Astrocyte (in vitro differentiated cells and primary cell): ENCODE measurements at regions not wholly inside any gene's neighbourhood (a gene's known extent, or its start where the extent isn't known, plus 50 kb on each side); places are given as distances from the start of the nearest gene placed in this dataset.

ENCODE experiments used
- DNase-seq: peaks from one replicate; pipeline ENCODE4 v3.0.0-alpha.2; 2010; ENCODE audit warnings: low read depth
- FAIRE-seq: peaks from 2 replicates; lab custom pipeline; 2011; peaks lifted over from hg19 to GRCh38; lab: Jason Lieb, UNC
- H2AFZ ChIP-seq: 2 replicates; pipeline ENCODE4 v1.6.0; 2012; ENCODE audit warnings: low read depth, low read length, inconsistent platforms
- H3K27ac ChIP-seq: 2 replicates; pipeline ENCODE4 v1.5.1; 2011; ENCODE audit warnings: low read depth, low read length, inconsistent platforms
- H3K27me3 ChIP-seq: 2 replicates; pipeline ENCODE4 v1.6.0; 2011; ENCODE audit warnings: low read length, inconsistent platforms; ENCODE audit not compliant: insufficient read depth
- H3K36me3 ChIP-seq: 2 replicates; pipeline ENCODE4 v1.5.1; 2011; ENCODE audit warnings: low read length, inconsistent platforms; ENCODE audit not compliant: insufficient read depth
- H3K4me1 ChIP-seq: 2 replicates; pipeline ENCODE4 v1.5.1; 2011; ENCODE audit warnings: low read length, inconsistent platforms; ENCODE audit not compliant: insufficient read depth
- H3K4me2 ChIP-seq: 2 replicates; pipeline ENCODE4 v1.6.0; 2012; ENCODE audit warnings: low read length, inconsistent platforms
- H3K4me3 ChIP-seq: 2 replicates; pipeline ENCODE4 v1.5.1; 2011; ENCODE audit warnings: low read depth, mild to moderate bottlenecking, low read length, inconsistent platforms; ENCODE audit not compliant: insufficient read depth
- H3K79me2 ChIP-seq: 2 replicates; pipeline ENCODE4 v1.6.0; 2012; ENCODE audit warnings: mild to moderate bottlenecking, low read length, inconsistent platforms; ENCODE audit not compliant: insufficient read depth
- H3K9ac ChIP-seq: 2 replicates; pipeline ENCODE4 v1.6.0; 2012; ENCODE audit warnings: mild to moderate bottlenecking, low read length, inconsistent platforms
- H3K9me3 ChIP-seq: 2 replicates; pipeline ENCODE4 v1.5.1; 2012; ENCODE audit warnings: low read depth, mild to moderate bottlenecking, low read length, inconsistent platforms; ENCODE audit not compliant: insufficient read depth
- H4K20me1 ChIP-seq: 2 replicates; pipeline ENCODE4 v1.6.0; 2012; ENCODE audit warnings: low read length, inconsistent platforms; ENCODE audit not compliant: insufficient read depth
- H3K27ac Mint-ChIP-seq: one replicate; pipeline ENCODE4 v1.8.0; 2021; ENCODE audit warnings: mild to moderate bottlenecking, mixed read lengths; ENCODE audit not compliant: unreplicated experiment
- H3K27me3 Mint-ChIP-seq: one replicate; pipeline ENCODE4 v1.8.0; 2021; ENCODE audit warnings: low read depth, mixed read lengths; ENCODE audit not compliant: unreplicated experiment
- H3K36me3 Mint-ChIP-seq: one replicate; pipeline ENCODE4 v1.8.0; 2021; ENCODE audit warnings: low read depth, mixed read lengths; ENCODE audit not compliant: unreplicated experiment
- H3K4me1 Mint-ChIP-seq: one replicate; pipeline ENCODE4 v1.8.0; 2021; ENCODE audit warnings: low read depth, mixed read lengths; ENCODE audit not compliant: unreplicated experiment
- H3K4me3 Mint-ChIP-seq: one replicate; pipeline ENCODE4 v1.8.0; 2021; ENCODE audit warnings: mild to moderate bottlenecking, moderate library complexity, mixed read lengths; ENCODE audit not compliant: unreplicated experiment
- H3K9me3 Mint-ChIP-seq: one replicate; pipeline ENCODE4 v1.8.0; 2021; ENCODE audit warnings: mild to moderate bottlenecking, mixed read lengths; ENCODE audit not compliant: unreplicated experiment
- EZH2 ChIP-seq: IDR thresholded peaks from 2 replicates; pipeline ENCODE4 v1.6.1; 2012; ENCODE audit warnings: mild to moderate bottlenecking, low read length, inconsistent platforms; ENCODE audit not compliant: insufficient read depth
- TF ChIP-seq, protein P1 (sequence below): IDR thresholded peaks from 2 replicates; pipeline ENCODE4 v1.5.1; 2011; ENCODE audit warnings: low read depth, mild to moderate bottlenecking, inconsistent platforms, low read length, moderate library complexity; ENCODE audit not compliant: insufficient read depth

DNA sequence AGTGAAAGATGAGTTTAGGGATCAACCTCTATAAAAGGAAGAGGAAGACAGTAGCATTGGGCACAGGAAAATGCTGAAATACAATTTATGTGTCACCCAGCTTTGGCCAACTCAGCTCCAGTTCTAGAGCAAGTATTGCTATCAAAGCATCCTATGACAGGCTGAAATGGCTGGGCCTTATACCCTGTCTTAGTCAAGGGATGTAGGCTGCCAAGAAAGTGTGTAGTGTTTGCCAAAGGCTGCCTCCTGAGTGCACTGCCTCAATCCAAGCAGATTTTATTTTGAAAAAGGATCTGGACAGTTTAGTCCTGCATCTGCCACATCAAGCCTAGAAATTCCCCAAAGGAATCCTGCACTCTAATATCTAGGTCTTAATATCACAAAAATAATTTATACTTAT is 359.9 kb upstream of the ZC3H15 start:
- Histone ChIP-seq H3K9me3 (no peaks in the 10 kb centered on the region), H3K4me1 (peaks cover 14% of the 10 kb centered on the region), H3K4me3 (no peak overlapping the region), H3K27ac (no peak overlapping the region), H2AFZ (no peak overlapping the region), H3K79me2 (no peaks in the 10 kb centered on the region), H3K27me3 (no peaks in the 10 kb centered on the region), H4K20me1 (no peaks in the 10 kb centered on the region), H3K36me3 (no peaks in the 10 kb centered on the region), H3K9ac (no peak overlapping the region), H3K4me2 (no peak overlapping the region)
- no peaks in the 10 kb centered on the region for H3K9me3 Mint-ChIP-seq
- no peak overlapping the region for H3K4me3 Mint-ChIP-seq
- H3K36me3 Mint-ChIP-seq: no peaks in the 10 kb centered on the region
- no peaks in the 10 kb centered on the region for H3K27me3 Mint-ChIP-seq
- H3K4me1 Mint-ChIP-seq: peaks cover 7% of the 10 kb centered on the region
- peak; percentile 3 for DNase-seq
- FAIRE-seq: no peak
- no peak overlapping the region for H3K27ac Mint-ChIP-seq
- no peak for TF ChIP-seq EZH2
- TF ChIP-seq, protein P1, sequence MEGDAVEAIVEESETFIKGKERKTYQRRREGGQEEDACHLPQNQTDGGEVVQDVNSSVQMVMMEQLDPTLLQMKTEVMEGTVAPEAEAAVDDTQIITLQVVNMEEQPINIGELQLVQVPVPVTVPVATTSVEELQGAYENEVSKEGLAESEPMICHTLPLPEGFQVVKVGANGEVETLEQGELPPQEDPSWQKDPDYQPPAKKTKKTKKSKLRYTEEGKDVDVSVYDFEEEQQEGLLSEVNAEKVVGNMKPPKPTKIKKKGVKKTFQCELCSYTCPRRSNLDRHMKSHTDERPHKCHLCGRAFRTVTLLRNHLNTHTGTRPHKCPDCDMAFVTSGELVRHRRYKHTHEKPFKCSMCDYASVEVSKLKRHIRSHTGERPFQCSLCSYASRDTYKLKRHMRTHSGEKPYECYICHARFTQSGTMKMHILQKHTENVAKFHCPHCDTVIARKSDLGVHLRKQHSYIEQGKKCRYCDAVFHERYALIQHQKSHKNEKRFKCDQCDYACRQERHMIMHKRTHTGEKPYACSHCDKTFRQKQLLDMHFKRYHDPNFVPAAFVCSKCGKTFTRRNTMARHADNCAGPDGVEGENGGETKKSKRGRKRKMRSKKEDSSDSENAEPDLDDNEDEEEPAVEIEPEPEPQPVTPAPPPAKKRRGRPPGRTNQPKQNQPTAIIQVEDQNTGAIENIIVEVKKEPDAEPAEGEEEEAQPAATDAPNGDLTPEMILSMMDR: no peak

- peak overlapping the region; percentile 41 for H3K9ac ChIP-seq
- no peak overlapping the region for H2AFZ ChIP-seq
- H3K79me2 ChIP-seq: no peaks in the 10 kb centered on the region
- H3K36me3 Mint-ChIP-seq: no peaks in the 10 kb centered on the region
- DNase-seq (peak; percentile 86), FAIRE-seq (no peak)
- peaks cover 14% of the 10 kb centered on the region for H3K4me1 ChIP-seq
- peaks cover 7% of the 10 kb centered on the region for H3K4me1 Mint-ChIP-seq
- H3K9me3 Mint-ChIP-seq: no peaks in the 10 kb centered on the region
- H3K4me3 Mint-ChIP-seq: no peak overlapping the region
- peak overlapping the region; percentile 0 for H3K4me3 ChIP-seq
- no peaks in the 10 kb centered on the region for H3K27me3 ChIP-seq
- peak overlapping the region; percentile 77 for H3K27ac ChIP-seq
- no peak for TF ChIP-seq EZH2
- TF ChIP-seq, protein P1: no peak
- no peaks in the 10 kb centered on the region for H4K20me1 ChIP-seq
- no peaks in the 10 kb centered on the region for H3K27me3 Mint-ChIP-seq
- H3K27ac Mint-ChIP-seq: no peak overlapping the region
- peak overlapping the region; percentile 66 for H3K4me2 ChIP-seq
- no peaks in the 10 kb centered on the region for H3K36me3 ChIP-seq
- no peaks in the 10 kb centered on the region for H3K9me3 ChIP-seq
Measured at GRCh38 chr2:186129767-186130581, 356.1 kb upstream of the ZC3H15 start.
